Sigmoid colon (tissue), 6 donors: ENCODE measurements at regions not wholly inside any gene's neighbourhood (a gene's known extent, or its start where the extent isn't known, plus 50 kb on each side); places are given as distances from the start of the nearest gene placed in this dataset.

Experiments used
- DNase-seq: peaks from one replicate; pipeline ENCODE4 v3.0.0-alpha.2; 2019
- H3K27ac ChIP-seq, 4 donors: fragments of 200-600 bp; sonication (generic); one replicate each; pipeline ENCODE4 v1.5.1; 2016 to 2019; ENCODE audit warnings: mild to moderate bottlenecking in 1 of 4
- H3K27me3 ChIP-seq, 3 donors: fragments of 200-600 bp; sonication (generic); one replicate each; pipeline ENCODE4 v1.5.1; 2019; ENCODE audit warnings: mild to moderate bottlenecking in 1 of 3
- H3K36me3 ChIP-seq, 4 donors: fragments of 200-600 bp; sonication (generic); one replicate each; pipeline ENCODE4 v1.5.1; 2016 to 2019
- H3K4me1 ChIP-seq, 4 donors: fragments of 200-600 bp; sonication (generic); one replicate each; pipeline ENCODE4 v1.5.1; 2017 to 2019
- H3K4me3 ChIP-seq, 4 donors: fragments of 200-600 bp; sonication (generic); one replicate each; pipeline ENCODE4 v1.5.1; 2017 to 2019; ENCODE audit warnings: mild to moderate bottlenecking in 2 of 4, moderate library complexity in 1 of 4
- H3K9me3 ChIP-seq, 4 donors: fragments of 200-600 bp in 3 of 4; sonication (generic) in 3 of 4; one replicate each; pipeline versions ENCODE4 v1.5.1 to v1.6.1; 2013 to 2019
- CTCF ChIP-seq, 4 experiments: fragments of 450-650 bp in 3 of 4; fragments of 200-600 bp in 1 of 4; IDR thresholded peaks; one replicate each; pipeline ENCODE4 v1.5.1; 2016 to 2019; ENCODE audit warnings: antibody characterized with exemption in 4 of 4, mild to moderate bottlenecking in 3 of 4, moderate library complexity in 2 of 4
- EP300 ChIP-seq, 4 donors: sonication (generic); formaldehyde crosslinking; IDR thresholded peaks; one replicate each; pipeline ENCODE4 v1.6.1; 2017; ENCODE audit warnings: antibody characterized with exemption in 4 of 4
- POLR2A ChIP-seq, 2 donors: fragments of 450-650 bp; IDR thresholded peaks; one replicate each; pipeline ENCODE4 v1.6.1; 2016; ENCODE audit warnings: antibody characterized with exemption in 2 of 2, mild to moderate bottlenecking in 2 of 2, moderate library complexity in 2 of 2
- POLR2AphosphoS5 ChIP-seq, 4 donors: sonication (generic); formaldehyde crosslinking; IDR thresholded peaks; one replicate each; pipeline ENCODE4 v1.6.1; 2017; ENCODE audit warnings: antibody characterized with exemption in 4 of 4
- WGBS, 2 donors: extraction: QIAGEN DNeasy Blood & Tissue Kit; methylation state at CpG; one replicate each; pipeline ENCODE4 v1.1.7; 2013; 5-methylcytosine and 5-hydroxymethylcytosine counted together
- intact Hi-C: fragments of 100-400 bp; cut with DNase I; formaldehyde crosslinking; loops from one replicate; pipeline ENCODE4 v1.15.1; 2023
- donor health status: healthy with polysubstance abuse.
- donor health status: healthy.

GRCh38 chr6:48474136-48474535, 363.1 kb upstream of the PTCHD4 start:
- Histone ChIP-seq H3K9me3 (no peaks in the 10 kb centered on the region), H3K36me3 (no peaks in the 10 kb centered on the region), H3K4me1 (no peaks in the 10 kb centered on the region), H3K4me3 (no peak overlapping the region), H3K27ac (no peak overlapping the region), H3K27me3 (no peaks in the 10 kb centered on the region)
- WGBS, 2 donors, result 36 to 39% methylated on average over 2 of the region's 2 CpGs
- no peak for TF ChIP-seq EP300 (IDR thresholded peaks at IDR 0.05)
- no peak for TF ChIP-seq POLR2AphosphoS5 (IDR thresholded peaks at IDR 0.05)
- no peak for TF ChIP-seq CTCF (IDR thresholded peaks at IDR 0.05)
- no peak for TF ChIP-seq POLR2A (IDR thresholded peaks at IDR 0.05)
- intact Hi-C loops, result no loop called here
- DNase-seq, result no peak

DNA sequence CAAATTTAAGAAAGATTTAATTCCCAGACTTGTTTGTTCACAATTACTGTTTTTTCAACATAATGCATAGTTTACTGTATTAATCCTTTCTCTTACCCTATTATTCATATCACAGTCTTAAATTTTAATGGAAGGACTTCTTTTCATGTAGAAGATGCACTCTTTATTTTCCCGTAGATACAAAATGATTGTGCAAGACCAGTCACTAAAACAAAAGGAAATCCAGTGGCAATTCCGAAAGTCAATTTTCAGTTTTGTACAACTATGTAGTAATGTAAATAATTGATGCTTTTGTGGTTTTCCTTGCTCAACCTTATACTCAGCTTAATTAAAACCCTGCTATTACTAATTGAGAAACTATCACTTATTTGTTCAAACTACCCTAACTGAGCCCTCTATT, 361.5 kb upstream of the PTCHD4 start:
- WGBS, 2 donors, result 43 to 47% methylated on average over 2 of the region's 2 CpGs
- H3K9me3 ChIP-seq, result no peaks in the 10 kb centered on the region
- no peak overlapping the region for H3K4me3 ChIP-seq
- intact Hi-C loops, result no loop called here
- H3K27me3 ChIP-seq, result no peaks in the 10 kb centered on the region
- no peak overlapping the region for H3K27ac ChIP-seq
- no peak for TF ChIP-seq POLR2A (IDR thresholded peaks at IDR 0.05)
- DNase-seq, result no peak
- no peaks in the 10 kb centered on the region for H3K36me3 ChIP-seq
- H3K4me1 ChIP-seq, result no peaks in the 10 kb centered on the region

DNA sequence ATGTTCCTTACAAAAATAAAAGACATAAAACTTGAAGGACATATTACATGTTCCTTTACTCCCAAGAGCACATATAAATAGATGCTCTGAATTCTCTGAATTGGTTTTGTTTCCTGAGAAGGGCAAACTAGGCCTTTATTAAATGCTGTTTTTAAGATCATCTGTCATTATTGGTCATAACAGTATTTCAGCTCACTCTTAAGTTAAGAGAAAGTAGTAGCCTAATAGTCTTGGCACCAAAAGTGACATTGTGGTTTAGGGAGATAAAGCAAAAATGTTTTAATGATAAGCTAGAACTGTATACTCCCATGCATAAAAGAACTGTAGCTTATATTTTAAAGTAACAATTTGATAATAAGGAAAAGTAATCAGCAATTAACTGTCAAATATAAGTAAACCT, 361.1 kb upstream of the PTCHD4 start:
- intact Hi-C loops, result no loop called here
- Histone ChIP-seq H3K36me3 (no peaks in the 10 kb centered on the region), H3K4me1 (no peaks in the 10 kb centered on the region), H3K27me3 (no peaks in the 10 kb centered on the region), H3K9me3 (no peaks in the 10 kb centered on the region), H3K27ac (no peak overlapping the region), H3K4me3 (no peak overlapping the region)
- TF ChIP-seq CTCF (IDR thresholded peaks at IDR 0.05) (no peak), POLR2A (IDR thresholded peaks at IDR 0.05) (no peak), EP300 (IDR thresholded peaks at IDR 0.05) (no peak), POLR2AphosphoS5 (IDR thresholded peaks at IDR 0.05) (no peak)
- DNase-seq, result no peak

DNA sequence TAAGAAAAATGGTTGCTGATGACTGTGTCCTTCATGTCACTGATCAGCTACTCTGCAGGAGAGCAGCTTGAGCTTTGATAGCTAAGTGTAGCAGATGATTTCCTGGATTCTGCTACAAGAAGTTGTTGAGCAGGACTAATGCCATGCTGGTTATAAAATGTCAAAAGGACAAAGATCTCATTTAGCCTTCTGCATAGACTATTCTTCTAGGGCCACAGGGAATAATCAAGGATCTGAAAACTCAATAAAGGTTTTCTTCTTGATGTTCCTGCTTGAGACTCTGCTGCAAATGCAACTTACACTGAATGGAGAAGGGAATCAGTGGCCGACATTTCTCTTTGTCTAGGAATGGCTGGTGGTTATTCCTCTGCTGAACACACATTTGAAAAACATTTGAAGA, 360.3 kb upstream of the PTCHD4 start:
- WGBS, 2 donors, result 84 to 90% methylated on average over 1 of the region's 1 CpG
- no peak for DNase-seq
- Histone ChIP-seq H3K4me3 (no peak overlapping the region), H3K4me1 (no peaks in the 10 kb centered on the region), H3K9me3 (no peaks in the 10 kb centered on the region), H3K36me3 (no peaks in the 10 kb centered on the region), H3K27me3 (no peaks in the 10 kb centered on the region), H3K27ac (no peak overlapping the region)
- intact Hi-C loops, result no loop called here
- TF ChIP-seq POLR2AphosphoS5 (IDR thresholded peaks at IDR 0.05) (no peak), POLR2A (IDR thresholded peaks at IDR 0.05) (no peak), EP300 (IDR thresholded peaks at IDR 0.05) (no peak), CTCF (IDR thresholded peaks at IDR 0.05) (no peak)

- Histone ChIP-seq H3K27me3 (no peaks in the 10 kb centered on the region), H3K4me1 (no peaks in the 10 kb centered on the region), H3K4me3 (no peak overlapping the region), H3K27ac (no peak overlapping the region), H3K36me3 (no peaks in the 10 kb centered on the region), H3K9me3 (no peaks in the 10 kb centered on the region)
- WGBS, 2 donors, result 90% methylated on average over 2 of the region's 2 CpGs
- intact Hi-C loops, result no loop called here
- no peak for DNase-seq
- no peak for TF ChIP-seq CTCF (IDR thresholded peaks at IDR 0.05)
- TF ChIP-seq POLR2AphosphoS5 (IDR thresholded peaks at IDR 0.05), result no peak
- no peak for TF ChIP-seq POLR2A (IDR thresholded peaks at IDR 0.05)
- no peak for TF ChIP-seq EP300 (IDR thresholded peaks at IDR 0.05)
These were observed 338.0 kb upstream of the PTCHD4 start for GRCh38 chr6:48449002-48449401.
